Liver (tissue), 8 donors: ENCODE measurements at regions not wholly inside any gene's neighbourhood (a gene's known extent, or its start where the extent isn't known, plus 50 kb on each side); places are given as distances from the start of the nearest gene placed in this dataset.

Experiments
- DNase-seq: peaks from one replicate; pipeline ENCODE4 v3.0.0-alpha.2; 2017; ENCODE audit warnings: low spot score
- H3K27ac ChIP-seq, 2 donors: one replicate each; pipeline ENCODE4 v1.7.0; 2013; ENCODE audit warnings: inconsistent platforms in 2 of 2, low read length in 2 of 2, control low read depth in 1 of 2, low read depth in 1 of 2, mild to moderate bottlenecking in 1 of 2
- H3K27me3 ChIP-seq, 4 donors: one replicate each; pipeline versions ENCODE4 v1.6.1 to v1.7.0; 2013; ENCODE audit warnings: low read length in 3 of 4, inconsistent platforms in 1 of 4, mild to moderate bottlenecking in 1 of 4, moderate library complexity in 1 of 4; ENCODE audit not compliant: control insufficient read depth in 4 of 4, insufficient read depth in 4 of 4
- H3K36me3 ChIP-seq, 4 donors: one replicate each; pipeline versions ENCODE4 v1.6.1 to v1.7.0; 2013; ENCODE audit warnings: low read length in 3 of 4, mild to moderate bottlenecking in 3 of 4, low read depth in 1 of 4, moderate library complexity in 1 of 4; ENCODE audit not compliant: control insufficient read depth in 4 of 4, insufficient read depth in 3 of 4
- H3K4me1 ChIP-seq, 4 donors: one replicate each; pipeline versions ENCODE4 v1.6.1 to v1.7.0; 2013; ENCODE audit warnings: low read length in 3 of 4, mild to moderate bottlenecking in 3 of 4, moderate library complexity in 1 of 4; ENCODE audit not compliant: control insufficient read depth in 4 of 4, insufficient read depth in 4 of 4
- H3K4me3 ChIP-seq, 3 donors: one replicate each; pipeline versions ENCODE4 v1.6.1 to v1.7.0; 2013; ENCODE audit warnings: low read length in 3 of 3, control low read depth in 1 of 3, low read depth in 1 of 3, mild to moderate bottlenecking in 1 of 3
- H3K9ac ChIP-seq, 2 donors: one replicate each; pipeline ENCODE4 v1.7.0; 2013; ENCODE audit warnings: low read length in 2 of 2, mild to moderate bottlenecking in 2 of 2, moderate library complexity in 2 of 2, control low read depth in 1 of 2, low read depth in 1 of 2
- H3K9me3 ChIP-seq, 4 donors: one replicate each; pipeline versions ENCODE4 v1.6.1 to v1.7.0; 2013; ENCODE audit warnings: low read length in 3 of 4; ENCODE audit not compliant: control insufficient read depth in 4 of 4
- EGR1 ChIP-seq, 2 donors: IDR thresholded peaks; 2 replicates each; pipeline ENCODE4 v1.6.1; 2016 to 2018; ENCODE audit warnings: antibody characterized with exemption in 2 of 2, low read depth in 2 of 2
- FOXA1 ChIP-seq: IDR thresholded peaks from 2 replicates; pipeline ENCODE4 v1.6.1; 2016; ENCODE audit warnings: antibody characterized with exemption
- FOXA2 ChIP-seq: IDR thresholded peaks from 2 replicates; pipeline ENCODE4 v1.6.1; 2016; ENCODE audit warnings: antibody characterized with exemption
- GABPA ChIP-seq, 2 donors: IDR thresholded peaks in 1 of 2; conservative IDR thresholded peaks in 1 of 2; 2 replicates each; pipeline ENCODE4 v1.6.1; 2016; ENCODE audit warnings: antibody characterized with exemption in 2 of 2, mild to moderate bottlenecking in 1 of 2, moderate library complexity in 1 of 2
- HNF4A ChIP-seq, 2 donors: conservative IDR thresholded peaks; 2 replicates each; pipeline ENCODE4 v1.6.1; 2016; ENCODE audit warnings: antibody characterized with exemption in 2 of 2, mild to moderate bottlenecking in 2 of 2
- HNF4G ChIP-seq: IDR thresholded peaks from 2 replicates; pipeline ENCODE4 v1.6.1; 2016; ENCODE audit warnings: antibody characterized with exemption
- JUND ChIP-seq, 2 donors: IDR thresholded peaks; 2 replicates each; pipeline ENCODE4 v1.6.1; 2016; ENCODE audit warnings: antibody characterized with exemption in 2 of 2
- NR2F2 ChIP-seq: IDR thresholded peaks from 2 replicates; pipeline ENCODE4 v1.6.1; 2016; ENCODE audit warnings: antibody characterized with exemption
- RAD21 ChIP-seq, 2 donors: IDR thresholded peaks; 2 replicates each; pipeline ENCODE4 v1.6.1; 2016; ENCODE audit warnings: antibody characterized with exemption in 2 of 2, mild to moderate bottlenecking in 2 of 2
- RXRA ChIP-seq, 2 donors: IDR thresholded peaks; 2 replicates each; pipeline ENCODE4 v1.6.1; 2017 to 2018; ENCODE audit warnings: antibody characterized with exemption in 2 of 2, mild to moderate bottlenecking in 1 of 2
- SP1 ChIP-seq: IDR thresholded peaks from 2 replicates; pipeline ENCODE4 v1.6.1; 2018; ENCODE audit warnings: antibody characterized with exemption, mild to moderate bottlenecking
- TAF1 ChIP-seq: conservative IDR thresholded peaks from 2 replicates; pipeline ENCODE4 v1.6.1; 2016; ENCODE audit warnings: antibody characterized with exemption, mild to moderate bottlenecking
- YY1 ChIP-seq: IDR thresholded peaks from 2 replicates; pipeline ENCODE4 v1.6.1; 2016; ENCODE audit warnings: antibody characterized with exemption, mild to moderate bottlenecking
- WGBS: extraction: QIAGEN DNeasy Blood & Tissue Kit; methylation state at CpG from one replicate; pipeline ENCODE4 v1.1.7; 2013; 5-methylcytosine and 5-hydroxymethylcytosine counted together
- TF ChIP-seq, protein P1 (sequence below): IDR thresholded peaks from 2 replicates; pipeline ENCODE4 v1.6.1; 2016; ENCODE audit warnings: antibody characterized with exemption, mild to moderate bottlenecking
- TF ChIP-seq, protein P2 (sequence below): fragments of 150-350 bp; IDR thresholded peaks from 2 replicates; pipeline ENCODE4 v1.5.1; 2017; ENCODE audit warnings: improper control_type of control experiment, low read depth, low read length; ENCODE audit not compliant: missing input control
- TF ChIP-seq, protein P3 (sequence below): IDR thresholded peaks from 2 replicates; pipeline ENCODE4 v1.6.1; 2016; ENCODE audit warnings: antibody characterized with exemption
- TF ChIP-seq, protein P4 (sequence below): IDR thresholded peaks from 2 replicates; pipeline ENCODE4 v1.6.1; 2016; ENCODE audit warnings: antibody characterized with exemption
- donor health status: healthy.
- donor health status: healthy.
- donor health status: healthy.
- donor health status: healthy.
- donor health status: healthy.

DNA sequence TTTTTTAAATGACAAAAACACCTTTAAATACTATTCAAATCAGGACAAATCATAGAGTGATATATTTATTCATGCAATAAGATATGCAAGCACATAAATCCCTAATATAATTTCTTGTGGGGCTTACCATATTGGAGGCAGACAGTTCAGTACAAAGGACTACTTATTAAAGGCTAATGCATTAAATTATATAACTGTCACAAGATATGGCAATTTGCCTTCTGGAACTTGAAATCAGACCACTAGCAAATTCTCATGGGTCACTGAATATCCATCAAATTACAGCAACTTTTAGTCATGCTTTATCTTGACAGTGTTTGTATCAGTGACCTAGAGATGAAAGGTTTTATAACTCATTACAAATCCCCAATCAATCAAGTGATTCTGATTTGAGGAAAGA is 54.1 kb upstream of the NCAM2 start:
- H3K9me3 ChIP-seq = no peaks in the 10 kb centered on the region
- no peak for DNase-seq
- TF ChIP-seq EGR1 (IDR thresholded peaks at IDR 0.05; ENCODE audit: low read depth in 2 of 2) (no peak), SP1 (no peak), HNF4A (conservative IDR thresholded peaks at IDR 0.05) (no peak), HNF4G (no peak), TAF1 (no peak), RAD21 (IDR thresholded peaks at IDR 0.05) (no peak), GABPA (IDR thresholded peaks at IDR 0.05 in 1 of 2, conservative IDR thresholded peaks at IDR 0.05 in 1 of 2) (no peak), FOXA2 (no peak), NR2F2 (no peak), FOXA1 (no peak), JUND (IDR thresholded peaks at IDR 0.05) (no peak), RXRA (IDR thresholded peaks at IDR 0.05) (no peak), YY1 (no peak)
- TF ChIP-seq, protein P1, sequence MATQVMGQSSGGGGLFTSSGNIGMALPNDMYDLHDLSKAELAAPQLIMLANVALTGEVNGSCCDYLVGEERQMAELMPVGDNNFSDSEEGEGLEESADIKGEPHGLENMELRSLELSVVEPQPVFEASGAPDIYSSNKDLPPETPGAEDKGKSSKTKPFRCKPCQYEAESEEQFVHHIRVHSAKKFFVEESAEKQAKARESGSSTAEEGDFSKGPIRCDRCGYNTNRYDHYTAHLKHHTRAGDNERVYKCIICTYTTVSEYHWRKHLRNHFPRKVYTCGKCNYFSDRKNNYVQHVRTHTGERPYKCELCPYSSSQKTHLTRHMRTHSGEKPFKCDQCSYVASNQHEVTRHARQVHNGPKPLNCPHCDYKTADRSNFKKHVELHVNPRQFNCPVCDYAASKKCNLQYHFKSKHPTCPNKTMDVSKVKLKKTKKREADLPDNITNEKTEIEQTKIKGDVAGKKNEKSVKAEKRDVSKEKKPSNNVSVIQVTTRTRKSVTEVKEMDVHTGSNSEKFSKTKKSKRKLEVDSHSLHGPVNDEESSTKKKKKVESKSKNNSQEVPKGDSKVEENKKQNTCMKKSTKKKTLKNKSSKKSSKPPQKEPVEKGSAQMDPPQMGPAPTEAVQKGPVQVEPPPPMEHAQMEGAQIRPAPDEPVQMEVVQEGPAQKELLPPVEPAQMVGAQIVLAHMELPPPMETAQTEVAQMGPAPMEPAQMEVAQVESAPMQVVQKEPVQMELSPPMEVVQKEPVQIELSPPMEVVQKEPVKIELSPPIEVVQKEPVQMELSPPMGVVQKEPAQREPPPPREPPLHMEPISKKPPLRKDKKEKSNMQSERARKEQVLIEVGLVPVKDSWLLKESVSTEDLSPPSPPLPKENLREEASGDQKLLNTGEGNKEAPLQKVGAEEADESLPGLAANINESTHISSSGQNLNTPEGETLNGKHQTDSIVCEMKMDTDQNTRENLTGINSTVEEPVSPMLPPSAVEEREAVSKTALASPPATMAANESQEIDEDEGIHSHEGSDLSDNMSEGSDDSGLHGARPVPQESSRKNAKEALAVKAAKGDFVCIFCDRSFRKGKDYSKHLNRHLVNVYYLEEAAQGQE = no peak
- TF ChIP-seq, protein P2, sequence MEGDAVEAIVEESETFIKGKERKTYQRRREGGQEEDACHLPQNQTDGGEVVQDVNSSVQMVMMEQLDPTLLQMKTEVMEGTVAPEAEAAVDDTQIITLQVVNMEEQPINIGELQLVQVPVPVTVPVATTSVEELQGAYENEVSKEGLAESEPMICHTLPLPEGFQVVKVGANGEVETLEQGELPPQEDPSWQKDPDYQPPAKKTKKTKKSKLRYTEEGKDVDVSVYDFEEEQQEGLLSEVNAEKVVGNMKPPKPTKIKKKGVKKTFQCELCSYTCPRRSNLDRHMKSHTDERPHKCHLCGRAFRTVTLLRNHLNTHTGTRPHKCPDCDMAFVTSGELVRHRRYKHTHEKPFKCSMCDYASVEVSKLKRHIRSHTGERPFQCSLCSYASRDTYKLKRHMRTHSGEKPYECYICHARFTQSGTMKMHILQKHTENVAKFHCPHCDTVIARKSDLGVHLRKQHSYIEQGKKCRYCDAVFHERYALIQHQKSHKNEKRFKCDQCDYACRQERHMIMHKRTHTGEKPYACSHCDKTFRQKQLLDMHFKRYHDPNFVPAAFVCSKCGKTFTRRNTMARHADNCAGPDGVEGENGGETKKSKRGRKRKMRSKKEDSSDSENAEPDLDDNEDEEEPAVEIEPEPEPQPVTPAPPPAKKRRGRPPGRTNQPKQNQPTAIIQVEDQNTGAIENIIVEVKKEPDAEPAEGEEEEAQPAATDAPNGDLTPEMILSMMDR = no peak
- TF ChIP-seq, protein P3, sequence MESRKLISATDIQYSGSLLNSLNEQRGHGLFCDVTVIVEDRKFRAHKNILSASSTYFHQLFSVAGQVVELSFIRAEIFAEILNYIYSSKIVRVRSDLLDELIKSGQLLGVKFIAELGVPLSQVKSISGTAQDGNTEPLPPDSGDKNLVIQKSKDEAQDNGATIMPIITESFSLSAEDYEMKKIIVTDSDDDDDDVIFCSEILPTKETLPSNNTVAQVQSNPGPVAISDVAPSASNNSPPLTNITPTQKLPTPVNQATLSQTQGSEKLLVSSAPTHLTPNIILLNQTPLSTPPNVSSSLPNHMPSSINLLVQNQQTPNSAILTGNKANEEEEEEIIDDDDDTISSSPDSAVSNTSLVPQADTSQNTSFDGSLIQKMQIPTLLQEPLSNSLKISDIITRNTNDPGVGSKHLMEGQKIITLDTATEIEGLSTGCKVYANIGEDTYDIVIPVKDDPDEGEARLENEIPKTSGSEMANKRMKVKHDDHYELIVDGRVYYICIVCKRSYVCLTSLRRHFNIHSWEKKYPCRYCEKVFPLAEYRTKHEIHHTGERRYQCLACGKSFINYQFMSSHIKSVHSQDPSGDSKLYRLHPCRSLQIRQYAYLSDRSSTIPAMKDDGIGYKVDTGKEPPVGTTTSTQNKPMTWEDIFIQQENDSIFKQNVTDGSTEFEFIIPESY = no peak
- TF ChIP-seq, protein P4, sequence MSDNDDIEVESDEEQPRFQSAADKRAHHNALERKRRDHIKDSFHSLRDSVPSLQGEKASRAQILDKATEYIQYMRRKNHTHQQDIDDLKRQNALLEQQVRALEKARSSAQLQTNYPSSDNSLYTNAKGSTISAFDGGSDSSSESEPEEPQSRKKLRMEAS = no peak
- no peak overlapping the region for H3K27ac ChIP-seq
- H3K9ac ChIP-seq = no peak overlapping the region
- H3K4me1 ChIP-seq = no peaks in the 10 kb centered on the region
- H3K36me3 ChIP-seq = no peaks in the 10 kb centered on the region
- H3K27me3 ChIP-seq = no peaks in the 10 kb centered on the region
- H3K4me3 ChIP-seq = no peak overlapping the region

DNA sequence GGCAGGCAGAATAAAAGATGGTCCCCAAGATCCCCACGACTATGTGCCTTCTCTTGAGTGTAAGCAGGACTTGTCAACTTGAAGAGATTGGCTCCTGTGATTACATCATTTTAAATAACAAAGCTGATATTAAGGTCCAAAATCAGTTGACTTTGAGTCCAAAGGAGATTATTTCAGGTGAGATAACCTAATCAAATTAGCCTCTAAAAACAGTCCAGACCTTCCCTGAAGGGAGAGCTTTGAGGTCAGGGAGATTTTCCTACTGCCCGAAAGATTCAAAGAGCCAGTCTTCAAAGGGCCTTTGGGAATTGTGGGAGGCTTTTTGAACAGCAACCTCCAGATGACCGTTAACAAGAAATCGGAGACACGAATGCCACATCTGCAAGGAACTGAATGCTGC is 51.5 kb upstream of the NCAM2 start:
- Histone ChIP-seq H3K36me3 (no peaks in the 10 kb centered on the region), H3K27me3 (no peaks in the 10 kb centered on the region), H3K9me3 (no peaks in the 10 kb centered on the region), H3K27ac (no peak overlapping the region), H3K4me1 (no peaks in the 10 kb centered on the region), H3K4me3 (no peak overlapping the region), H3K9ac (no peak overlapping the region)
- no peak for DNase-seq
- 66% methylated on average over 5 of the region's 5 CpGs for WGBS
- TF ChIP-seq NR2F2 = no peak
- no peak for TF ChIP-seq GABPA (IDR thresholded peaks at IDR 0.05 in 1 of 2, conservative IDR thresholded peaks at IDR 0.05 in 1 of 2)
- no peak for TF ChIP-seq JUND (IDR thresholded peaks at IDR 0.05)
- TF ChIP-seq FOXA1 = no peak
- no peak for TF ChIP-seq FOXA2
- TF ChIP-seq HNF4G = no peak
- TF ChIP-seq, protein P1 = no peak
- TF ChIP-seq, protein P2 = no peak
- no peak for TF ChIP-seq HNF4A (conservative IDR thresholded peaks at IDR 0.05)
- TF ChIP-seq SP1 = no peak
- TF ChIP-seq RXRA (IDR thresholded peaks at IDR 0.05) = no peak
- TF ChIP-seq RAD21 (IDR thresholded peaks at IDR 0.05) = no peak
- TF ChIP-seq, protein P4 = no peak
- TF ChIP-seq YY1 = no peak
- no peak for TF ChIP-seq EGR1 (IDR thresholded peaks at IDR 0.05; ENCODE audit: low read depth in 2 of 2)
